H1 (cell line): ENCODE measurements at regions not wholly inside any gene's neighbourhood (a gene's known extent, or its start where the extent isn't known, plus 50 kb on each side); places are given as distances from the start of the nearest gene placed in this dataset.

Experiments
- ATF2 ChIP-seq: IDR thresholded peaks from 2 replicates; pipeline ENCODE4 v1.6.1; 2012; ENCODE audit warnings: low read length, inconsistent platforms
- BACH1 ChIP-seq: IDR thresholded peaks from 2 replicates; pipeline ENCODE4 v1.6.1; 2012; ENCODE audit warnings: low read length, improper control_type of control experiment
- KDM1A ChIP-seq: fragments of 200-600, 300-600 bp; sonication (generic); IDR thresholded peaks from 2 replicates; pipeline ENCODE4 v1.7.1; 2016; ENCODE audit warnings: mild to moderate bottlenecking, low read length, borderline replicate concordance
- MAFK ChIP-seq: IDR thresholded peaks from 2 replicates; pipeline ENCODE4 v1.6.1; 2012; ENCODE audit warnings: low read depth, mild to moderate bottlenecking, improper control_type of control experiment, low read length

DNA sequence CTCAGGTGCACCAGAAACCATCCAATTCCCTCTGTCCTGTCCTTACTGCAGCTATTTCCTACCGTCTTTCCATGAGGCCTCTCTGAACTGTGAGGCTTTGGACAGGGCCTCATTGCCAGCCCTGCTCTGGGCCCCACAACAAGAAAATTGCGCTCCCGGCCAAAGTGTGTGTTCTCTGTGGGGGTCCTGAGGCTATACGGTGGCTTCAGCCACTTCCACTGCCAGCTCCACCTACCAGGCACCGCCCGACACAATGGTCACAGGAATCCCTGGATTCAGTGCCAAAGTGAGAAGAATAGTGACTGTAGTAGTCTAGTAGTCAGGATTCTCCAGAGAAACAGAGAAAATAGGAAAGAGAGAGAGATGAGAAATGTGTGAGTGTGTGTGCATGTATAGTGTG is 140.2 kb downstream of the IRS1 start (continued):
- TF ChIP-seq ATF2 = no peak
- TF ChIP-seq MAFK = no peak
- TF ChIP-seq KDM1A = no peak
- TF ChIP-seq BACH1 = no peak
- TF ChIP-seq, all 59 proteins: peak for 0
